Osteocyte (in vitro differentiated cells): ENCODE measurements at regions not wholly inside any gene's neighbourhood (a gene's known extent, or its start where the extent isn't known, plus 50 kb on each side); places are given as distances from the start of the nearest gene placed in this dataset.

Source experiments
- DNase-seq: peaks from one replicate; pipeline ENCODE4 v3.0.0; 2021; ENCODE audit warnings: mixed read lengths; ENCODE audit not compliant: unreplicated experiment; ENCODE audit errors: extremely low spot score
- H3K27ac Mint-ChIP-seq: one replicate; pipeline ENCODE4 v1.8.0; 2021; ENCODE audit warnings: mild to moderate bottlenecking, mixed read lengths; ENCODE audit not compliant: unreplicated experiment
- H3K27me3 Mint-ChIP-seq: one replicate; pipeline ENCODE4 v1.8.0; 2021; ENCODE audit warnings: mixed read lengths; ENCODE audit not compliant: unreplicated experiment
- H3K36me3 Mint-ChIP-seq: one replicate; pipeline ENCODE4 v1.8.0; 2021; ENCODE audit warnings: mixed read lengths; ENCODE audit not compliant: unreplicated experiment
- H3K4me1 Mint-ChIP-seq: one replicate; pipeline ENCODE4 v1.8.0; 2021; ENCODE audit warnings: mixed read lengths; ENCODE audit not compliant: unreplicated experiment
- H3K4me3 Mint-ChIP-seq: one replicate; pipeline ENCODE4 v1.8.0; 2021; ENCODE audit warnings: mild to moderate bottlenecking, moderate library complexity, mixed read lengths; ENCODE audit not compliant: unreplicated experiment
- H3K9me3 Mint-ChIP-seq: one replicate; pipeline ENCODE4 v1.8.0; 2021; ENCODE audit warnings: mixed read lengths; ENCODE audit not compliant: unreplicated experiment
- TF ChIP-seq, protein P1 (sequence below): fragments of 200-600 bp; sonication (generic); IDR thresholded peaks from 2 replicates; pipeline ENCODE4 v1.5.0; 2021; ENCODE audit warnings: antibody characterized with exemption, mild to moderate bottlenecking, moderate library complexity

DNA sequence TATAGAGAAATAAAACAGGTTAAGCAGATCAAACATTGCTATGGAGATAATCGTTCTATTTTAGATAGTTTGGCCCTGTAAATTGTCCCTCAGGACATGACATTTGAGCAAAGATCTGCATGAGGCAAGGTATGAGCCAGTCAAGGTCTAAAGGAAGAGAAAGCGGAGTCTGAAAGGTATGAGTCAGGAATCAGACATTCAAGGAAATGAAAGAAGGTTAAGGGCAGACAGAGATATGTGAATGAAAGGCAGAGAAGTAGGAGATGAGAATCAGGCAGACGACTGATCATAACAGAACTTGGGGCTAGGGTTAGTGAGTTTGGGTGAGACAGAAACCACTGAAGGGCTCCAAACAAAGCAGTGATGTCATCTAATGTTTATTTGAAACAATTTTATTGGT, 775.8 kb downstream of the MAFB start:
- TF ChIP-seq, protein P1, sequence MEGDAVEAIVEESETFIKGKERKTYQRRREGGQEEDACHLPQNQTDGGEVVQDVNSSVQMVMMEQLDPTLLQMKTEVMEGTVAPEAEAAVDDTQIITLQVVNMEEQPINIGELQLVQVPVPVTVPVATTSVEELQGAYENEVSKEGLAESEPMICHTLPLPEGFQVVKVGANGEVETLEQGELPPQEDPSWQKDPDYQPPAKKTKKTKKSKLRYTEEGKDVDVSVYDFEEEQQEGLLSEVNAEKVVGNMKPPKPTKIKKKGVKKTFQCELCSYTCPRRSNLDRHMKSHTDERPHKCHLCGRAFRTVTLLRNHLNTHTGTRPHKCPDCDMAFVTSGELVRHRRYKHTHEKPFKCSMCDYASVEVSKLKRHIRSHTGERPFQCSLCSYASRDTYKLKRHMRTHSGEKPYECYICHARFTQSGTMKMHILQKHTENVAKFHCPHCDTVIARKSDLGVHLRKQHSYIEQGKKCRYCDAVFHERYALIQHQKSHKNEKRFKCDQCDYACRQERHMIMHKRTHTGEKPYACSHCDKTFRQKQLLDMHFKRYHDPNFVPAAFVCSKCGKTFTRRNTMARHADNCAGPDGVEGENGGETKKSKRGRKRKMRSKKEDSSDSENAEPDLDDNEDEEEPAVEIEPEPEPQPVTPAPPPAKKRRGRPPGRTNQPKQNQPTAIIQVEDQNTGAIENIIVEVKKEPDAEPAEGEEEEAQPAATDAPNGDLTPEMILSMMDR: no peak
- Mint-ChIP-seq H3K4me3 (no peak overlapping the region), H3K27ac (no peak overlapping the region), H3K36me3 (no peaks in the 10 kb centered on the region), H3K4me1 (peaks cover 1% of the 10 kb centered on the region), H3K9me3 (peaks cover 5% of the 10 kb centered on the region), H3K27me3 (peaks cover 10% of the 10 kb centered on the region)
- DNase-seq: no peak

- no peak overlapping the region for H3K4me3 Mint-ChIP-seq
- peaks cover 5% of the 10 kb centered on the region for H3K9me3 Mint-ChIP-seq
- no peaks in the 10 kb centered on the region for H3K36me3 Mint-ChIP-seq
- H3K27me3 Mint-ChIP-seq: peaks cover 15% of the 10 kb centered on the region
- DNase-seq: no peak
- H3K4me1 Mint-ChIP-seq: peaks cover 6% of the 10 kb centered on the region
- TF ChIP-seq, protein P1: no peak
- H3K27ac Mint-ChIP-seq: no peak overlapping the region
These were observed 777.5 kb downstream of the MAFB start for GRCh38 chr20:39911497-39911896.

GRCh38 chr20:39910536-39910935, 778.5 kb downstream of the MAFB start:
- H3K4me3 Mint-ChIP-seq: no peak overlapping the region

DNA sequence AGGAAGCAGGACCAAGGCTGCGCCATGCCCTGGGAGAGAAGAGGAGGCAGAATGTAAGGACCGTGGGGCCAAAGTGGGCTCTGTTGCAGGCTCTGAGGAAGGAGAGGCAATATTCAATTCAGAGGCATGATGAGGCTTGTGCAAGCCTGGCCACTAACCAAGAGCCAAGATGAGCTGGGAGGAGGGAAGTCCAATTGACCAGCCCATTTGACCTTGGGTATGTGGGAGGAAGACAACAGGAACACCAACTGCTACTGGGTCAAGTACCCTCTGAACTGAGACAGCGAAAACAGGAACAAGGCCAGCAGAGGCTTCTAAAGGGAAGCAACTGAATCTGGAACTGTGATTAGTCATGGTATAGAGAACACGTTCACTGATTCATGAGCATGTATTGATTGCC, 779.6 kb downstream of the MAFB start:
- TF ChIP-seq, protein P1: no peak
- no peak for DNase-seq
- H3K4me1 Mint-ChIP-seq: peaks cover 13% of the 10 kb centered on the region
- peaks cover 5% of the 10 kb centered on the region for H3K9me3 Mint-ChIP-seq
- peaks cover 19% of the 10 kb centered on the region for H3K27me3 Mint-ChIP-seq
- no peak overlapping the region for H3K27ac Mint-ChIP-seq
- no peaks in the 10 kb centered on the region for H3K36me3 Mint-ChIP-seq
- H3K4me3 Mint-ChIP-seq: no peak overlapping the region

More at GRCh38 chr20:39910536-39910935, 778.5 kb downstream of the MAFB start:
- H3K4me1 Mint-ChIP-seq: peaks cover 6% of the 10 kb centered on the region
- peaks cover 19% of the 10 kb centered on the region for H3K27me3 Mint-ChIP-seq
- H3K36me3 Mint-ChIP-seq: no peaks in the 10 kb centered on the region
- no peak for DNase-seq
- H3K27ac Mint-ChIP-seq: no peak overlapping the region
- H3K9me3 Mint-ChIP-seq: peaks cover 5% of the 10 kb centered on the region
- TF ChIP-seq, protein P1: no peak

DNA sequence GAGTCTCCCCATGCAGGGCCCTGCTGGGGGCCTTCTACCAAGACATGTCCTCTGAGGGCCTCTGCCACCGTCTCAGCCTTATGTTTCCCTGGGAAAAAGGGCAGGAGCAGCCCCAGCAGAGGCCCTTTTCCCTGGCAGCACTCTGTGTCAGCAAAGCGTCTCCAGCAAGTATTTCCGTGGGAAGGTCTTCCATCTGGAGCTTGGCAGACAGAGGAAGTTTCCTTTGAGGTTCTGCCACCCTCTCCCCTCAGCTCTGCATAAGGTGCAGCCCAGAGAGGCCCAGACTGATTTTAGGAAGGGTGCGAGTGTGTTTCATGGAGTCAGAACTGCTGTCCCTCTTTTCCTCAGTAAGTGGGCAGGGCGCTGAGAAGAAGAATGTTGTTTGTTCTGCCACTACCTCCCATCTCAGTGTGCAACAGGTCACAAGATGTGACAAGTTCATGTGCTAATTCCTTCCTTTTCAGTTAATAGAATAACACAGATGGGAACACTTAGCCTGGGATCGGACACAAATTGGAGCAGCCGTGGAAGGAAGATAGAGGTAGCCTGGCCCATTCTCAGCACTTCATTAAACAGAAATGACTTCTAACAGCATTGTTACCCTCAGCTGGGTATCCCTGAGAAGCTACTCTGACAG, 784.4 kb downstream of the MAFB start:
- H3K4me3 Mint-ChIP-seq: no peak overlapping the region

More for the DNA sequence above, 784.4 kb downstream of the MAFB start:
- H3K27ac Mint-ChIP-seq: no peak overlapping the region
- peaks cover 17% of the 10 kb centered on the region for H3K27me3 Mint-ChIP-seq
- DNase-seq: no peak
- H3K9me3 Mint-ChIP-seq: peaks cover 5% of the 10 kb centered on the region
- peaks cover 21% of the 10 kb centered on the region for H3K4me1 Mint-ChIP-seq
- H3K36me3 Mint-ChIP-seq: no peaks in the 10 kb centered on the region
- TF ChIP-seq, protein P1: no peak
